OCI-LY3 (cell line): ENCODE measurements at regions not wholly inside any gene's neighbourhood (a gene's known extent, or its start where the extent isn't known, plus 50 kb on each side); places are given as distances from the start of the nearest gene placed in this dataset.

Experiments
- CTCF ChIP-seq: fragments of 200-600, 300-600 bp; sonication (generic); IDR thresholded peaks from 2 replicates; pipeline ENCODE4 v1.5.1; 2014; ENCODE audit warnings: antibody characterized with exemption, low read length, low read depth
- EZH2phosphoT487 ChIP-seq: fragments of 200-600 bp; shearing (Covaris generic); IDR thresholded peaks from 2 replicates; pipeline ENCODE4 v1.6.1; 2018; ENCODE audit warnings: antibody characterized with exemption, mixed run types, low read depth

GRCh38 chrX:137151403-137151802, 117.6 kb upstream of the GPR101 start:
- no peak for TF ChIP-seq CTCF
- TF ChIP-seq EZH2phosphoT487 = no peak
